H9 (cell line): ENCODE measurements at regions not wholly inside any gene's neighbourhood (a gene's known extent, or its start where the extent isn't known, plus 50 kb on each side); places are given as distances from the start of the nearest gene placed in this dataset.

Experiments used
- DNase-seq: peaks from one replicate; pipeline ENCODE4 v3.0.0-alpha.2; 2017
- H2AFZ ChIP-seq: one replicate; pipeline ENCODE4 v1.6.1; 2013; ENCODE audit warnings: mild to moderate bottlenecking, low read length, control low read depth, moderate library complexity
- H2AK5ac ChIP-seq: 2 replicates; pipeline ENCODE4 v1.6.1; 2013; ENCODE audit warnings: low read length, control low read depth, mixed read lengths; ENCODE audit not compliant: insufficient read length
- H2BK120ac ChIP-seq: one replicate; pipeline ENCODE4 v1.6.1; 2013; ENCODE audit warnings: low read depth, mild to moderate bottlenecking, low read length, control low read depth, inconsistent platforms; ENCODE audit not compliant: poor library complexity, severe bottlenecking
- H2BK12ac ChIP-seq: 2 replicates; pipeline ENCODE4 v1.6.1; 2013; ENCODE audit warnings: low read length, control low read depth, mixed read lengths, low read depth; ENCODE audit not compliant: insufficient read length
- H2BK15ac ChIP-seq: 2 replicates; pipeline ENCODE4 v1.6.1; 2013; ENCODE audit warnings: low read depth, low read length, control low read depth
- H2BK20ac ChIP-seq: one replicate; pipeline ENCODE4 v1.6.1; 2013; ENCODE audit warnings: low read depth, mild to moderate bottlenecking, low read length, control low read depth, inconsistent platforms; ENCODE audit not compliant: poor library complexity, severe bottlenecking
- H2BK5ac ChIP-seq: 2 replicates; pipeline ENCODE4 v1.6.1; 2013; ENCODE audit warnings: low read length, control low read depth, mixed read lengths; ENCODE audit not compliant: insufficient read length
- H3K14ac ChIP-seq: 2 replicates; pipeline ENCODE4 v1.6.1; 2013; ENCODE audit warnings: low read length, control low read depth; ENCODE audit not compliant: insufficient read depth
- H3K18ac ChIP-seq: 2 replicates; pipeline ENCODE4 v1.6.1; 2013; ENCODE audit warnings: low read depth, mild to moderate bottlenecking, mixed read lengths, low read length, control low read depth; ENCODE audit not compliant: insufficient read length
- H3K23ac ChIP-seq: 2 replicates; pipeline ENCODE4 v1.6.1; 2013; ENCODE audit warnings: low read length, control low read depth, mixed read lengths, low read depth; ENCODE audit not compliant: insufficient read length
- H3K23me2 ChIP-seq: 2 replicates; pipeline ENCODE4 v1.6.1; 2013; ENCODE audit warnings: low read depth, mild to moderate bottlenecking, mixed read lengths, low read length, control low read depth; ENCODE audit not compliant: insufficient read length, poor library complexity, severe bottlenecking
- H3K27ac ChIP-seq: 2 replicates; pipeline ENCODE4 v1.5.1; 2013; ENCODE audit warnings: low read length, control low read depth, mixed read lengths, low read depth; ENCODE audit not compliant: insufficient read length
- H3K27me3 ChIP-seq: 2 replicates; pipeline ENCODE4 v1.6.1; 2013; ENCODE audit warnings: low read length, control low read depth, inconsistent platforms; ENCODE audit not compliant: insufficient read depth
- H3K4ac ChIP-seq: 2 replicates; pipeline ENCODE4 v1.6.1; 2013; ENCODE audit warnings: low read depth, mild to moderate bottlenecking, control low read depth, inconsistent platforms, low read length, moderate library complexity
- H3K4me1 ChIP-seq: 2 replicates; pipeline ENCODE4 v1.6.1; 2013; ENCODE audit warnings: low read length, control low read depth, inconsistent platforms; ENCODE audit not compliant: insufficient read depth
- H3K4me2 ChIP-seq: 2 replicates; pipeline ENCODE4 v1.6.1; 2013; ENCODE audit warnings: low read length, control low read depth, mixed read lengths; ENCODE audit not compliant: insufficient read length, insufficient read depth
- H3K56ac ChIP-seq: 2 replicates; pipeline ENCODE4 v1.6.1; 2013; ENCODE audit warnings: low read depth, mild to moderate bottlenecking, mixed read lengths, low read length, control low read depth; ENCODE audit not compliant: insufficient read length
- H3K79me1 ChIP-seq: 2 replicates; pipeline ENCODE4 v1.6.1; 2013; ENCODE audit warnings: low read depth, mild to moderate bottlenecking, moderate library complexity, low read length, control low read depth, inconsistent platforms; ENCODE audit not compliant: insufficient read depth, poor library complexity, severe bottlenecking
- H3K79me2 ChIP-seq: 2 replicates; pipeline ENCODE4 v1.6.1; 2013; ENCODE audit warnings: low read length, control low read depth, inconsistent platforms; ENCODE audit not compliant: insufficient read depth
- H3K9ac ChIP-seq: 2 replicates; pipeline ENCODE4 v1.6.1; 2013; ENCODE audit warnings: low read length, control low read depth, mixed read lengths; ENCODE audit not compliant: insufficient read length; ENCODE audit errors: extremely low read depth
- H3K9me3 ChIP-seq: one replicate; pipeline ENCODE4 v1.6.1; 2013; ENCODE audit warnings: low read depth, low read length, inconsistent platforms; ENCODE audit not compliant: control insufficient read depth
- H3T11ph ChIP-seq: one replicate; pipeline ENCODE4 v1.6.1; 2013; ENCODE audit warnings: mild to moderate bottlenecking, low read length, control low read depth, inconsistent platforms
- H4K20me1 ChIP-seq: one replicate; pipeline ENCODE4 v1.6.1; 2013; ENCODE audit not compliant: control insufficient read depth, insufficient read length, insufficient read depth
- H4K5ac ChIP-seq: 2 replicates; pipeline ENCODE4 v1.6.1; 2013; ENCODE audit warnings: low read depth, mild to moderate bottlenecking, mixed read lengths, low read length, control low read depth; ENCODE audit not compliant: insufficient read length
- H4K8ac ChIP-seq: replicated peaks from 2 replicates; pipeline ENCODE4 v1.6.1; 2013; ENCODE audit warnings: low read length, control low read depth, mixed read lengths, low read depth; ENCODE audit not compliant: insufficient read length
- H4K91ac ChIP-seq: 2 replicates; pipeline ENCODE4 v1.6.1; 2013; ENCODE audit warnings: low read depth, mild to moderate bottlenecking, moderate library complexity, mixed read lengths, low read length, control low read depth; ENCODE audit not compliant: insufficient read length
- H3K27ac Mint-ChIP-seq, 3 experiments: 2 replicates in 2 of 3; 3 replicates in 1 of 3; pipeline ENCODE4 v1.8.0; 2020 to 2021; ENCODE audit warnings: mixed read lengths in 3 of 3, mild to moderate bottlenecking in 1 of 3, moderate library complexity in 1 of 3
- H3K27me3 Mint-ChIP-seq: 2 replicates; pipeline ENCODE4 v1.8.0; 2021; ENCODE audit warnings: low read depth, mild to moderate bottlenecking, moderate library complexity, mixed read lengths
- H3K36me3 Mint-ChIP-seq, 3 experiments: 2 replicates in 2 of 3; 3 replicates in 1 of 3; pipeline ENCODE4 v1.8.0; 2020 to 2021; ENCODE audit warnings: low read depth in 3 of 3, mixed read lengths in 3 of 3; ENCODE audit not compliant: insufficient read depth in 1 of 3
- H3K4me1 Mint-ChIP-seq, 2 experiments: 2 replicates each; pipeline ENCODE4 v1.8.0; 2020; ENCODE audit warnings: mixed read lengths in 2 of 2
- H3K4me3 Mint-ChIP-seq, 2 experiments: 2 replicates in 1 of 2; 3 replicates in 1 of 2; pipeline ENCODE4 v1.8.0; 2020 to 2021; ENCODE audit warnings: mild to moderate bottlenecking in 2 of 2, mixed read lengths in 2 of 2, moderate library complexity in 1 of 2
- H3K9me3 Mint-ChIP-seq, 2 experiments: 2 replicates in 1 of 2; 3 replicates in 1 of 2; pipeline ENCODE4 v1.8.0; 2020; ENCODE audit warnings: mild to moderate bottlenecking in 2 of 2, mixed read lengths in 2 of 2, moderate library complexity in 1 of 2
- CTCF ChIP-seq: fragments of 200-600 bp; sonication (generic); conservative IDR thresholded peaks from 3 replicates; pipeline ENCODE4 v1.8.0; 2021; ENCODE audit warnings: antibody characterized with exemption, mild to moderate bottlenecking
- WGBS: extraction: QIAGEN DNeasy Blood & Tissue Kit; methylation state at CpG from one replicate; pipeline ENCODE4 v1.1.7; 2013; ENCODE audit warnings: missing lambda C conversion rate, low lambda C conversion rate, mixed read lengths; ENCODE audit not compliant: insufficient read length; ENCODE audit errors: extremely low coverage; 5-methylcytosine and 5-hydroxymethylcytosine counted together

GRCh38 chr12:85573635-85574214, 262.5 kb downstream of the RASSF9 start:
- H3K36me3 Mint-ChIP-seq: no peaks in the 10 kb centered on the region
- H3K9me3 Mint-ChIP-seq: no peaks in the 10 kb centered on the region
- no peak overlapping the region for H2AK5ac ChIP-seq
- H3K4me1 ChIP-seq: no peaks in the 10 kb centered on the region
- H3K27ac ChIP-seq: no peak overlapping the region
- no peak overlapping the region for H2AFZ ChIP-seq
- H3K9ac ChIP-seq: no peak overlapping the region
- no peaks in the 10 kb centered on the region for H3K27me3 ChIP-seq
- no peak overlapping the region for H2BK120ac ChIP-seq
- no peaks in the 10 kb centered on the region for H3K79me2 ChIP-seq
- no peak overlapping the region for H3K4me2 ChIP-seq
- no CpG with 5 or more reads among the region's 3 CpGs for WGBS
- H3K4me1 Mint-ChIP-seq: peaks cover 9% of the 10 kb centered on the region in 2 experiments; a peak in 3 of 4 replicates
- H3K79me1 ChIP-seq: no peaks in the 10 kb centered on the region
- H3K9me3 ChIP-seq: no peaks in the 10 kb centered on the region
- H4K20me1 ChIP-seq: no peaks in the 10 kb centered on the region
- no peaks in the 10 kb centered on the region for H3K23me2 ChIP-seq
- no peak overlapping the region for H3K4ac ChIP-seq
- H2BK5ac ChIP-seq: no peak overlapping the region
- no peak overlapping the region for H3K56ac ChIP-seq
- no peak overlapping the region for H2BK15ac ChIP-seq
- H3T11ph ChIP-seq: no peak overlapping the region
- H3K14ac ChIP-seq: no peak overlapping the region
- no peak for DNase-seq
- H4K8ac ChIP-seq: no peak overlapping the region
- H3K4me3 Mint-ChIP-seq: no peak overlapping the region
- H2BK20ac ChIP-seq: no peak overlapping the region
- no peak for TF ChIP-seq CTCF
- H4K91ac ChIP-seq: no peak overlapping the region
- H3K18ac ChIP-seq: no peak overlapping the region
- no peak overlapping the region for H3K23ac ChIP-seq
- no peak overlapping the region for H2BK12ac ChIP-seq
- H4K5ac ChIP-seq: no peak overlapping the region
- no peaks in the 10 kb centered on the region for H3K27me3 Mint-ChIP-seq
- H3K27ac Mint-ChIP-seq: no peak overlapping the region
